Esophagus squamous epithelium (tissue), 5 donors: ENCODE measurements at regions not wholly inside any gene's neighbourhood (a gene's known extent, or its start where the extent isn't known, plus 50 kb on each side); places are given as distances from the start of the nearest gene placed in this dataset.

ENCODE experiments used
- DNase-seq: peaks from one replicate; lab custom pipeline; 2025; lab: John Stamatoyannopoulos, UW
- H3K27ac ChIP-seq, 4 donors: fragments of 200-600 bp; sonication (generic); one replicate each; pipeline ENCODE4 v1.5.1; 2016 to 2019; ENCODE audit warnings: mild to moderate bottlenecking in 1 of 4
- H3K27me3 ChIP-seq, 4 donors: fragments of 200-600 bp; sonication (generic); 1 replicate in 3 of 4; 2 replicates in 1 of 4; pipeline versions ENCODE4 v1.5.1 to v1.6.0; 2017 to 2021; ENCODE audit warnings: antibody characterized with exemption in 1 of 4
- H3K36me3 ChIP-seq, 3 donors: fragments of 200-600 bp; sonication (generic); one replicate each; pipeline ENCODE4 v1.5.1; 2016 to 2019
- H3K4me1 ChIP-seq, 3 donors: fragments of 200-600 bp; sonication (generic); one replicate each; pipeline ENCODE4 v1.5.1; 2017 to 2019
- H3K4me3 ChIP-seq, 4 donors: fragments of 200-600 bp; sonication (generic); 1 replicate in 3 of 4; 2 replicates in 1 of 4; pipeline ENCODE4 v1.5.1; 2016 to 2019; ENCODE audit warnings: mild to moderate bottlenecking in 2 of 4, moderate library complexity in 1 of 4
- H3K9me3 ChIP-seq, 3 donors: fragments of 200-600 bp; sonication (generic); one replicate each; pipeline ENCODE4 v1.5.1; 2016 to 2019
- CTCF ChIP-seq, 6 experiments: fragments of 450-650 bp in 4 of 6; fragments of 200-600 bp in 2 of 6; sonication (generic) in 2 of 6; IDR thresholded peaks; one replicate each; pipeline ENCODE4 v1.5.1; 2016 to 2019; ENCODE audit warnings: antibody characterized with exemption in 6 of 6, mild to moderate bottlenecking in 4 of 6, moderate library complexity in 4 of 6
- POLR2A ChIP-seq, 4 donors: fragments of 450-650 bp; IDR thresholded peaks; one replicate each; pipeline ENCODE4 v1.6.1; 2017; ENCODE audit warnings: antibody characterized with exemption in 4 of 4, mild to moderate bottlenecking in 4 of 4, moderate library complexity in 3 of 4
- WGBS, 2 donors: methylation state at CpG; one replicate each; pipeline ENCODE4 v1.1.5; 2018; 5-methylcytosine and 5-hydroxymethylcytosine counted together
- intact Hi-C: fragments of 100-400 bp; cut with DNase I; formaldehyde crosslinking; loops from one replicate; pipeline ENCODE4 v1.15.0; 2022
- donor health status: DM: yes; HTN: yes; CAD: no.

GRCh38 chr12:87796961-87797516 is 232.2 kb downstream of the C12orf50 start:
- Histone ChIP-seq H3K27me3 (no peaks in the 10 kb centered on the region), H3K4me1 (peaks cover 0 to 3% (median 0%) of the 10 kb centered on the region in 3 donors), H3K9me3 (no peaks in the 10 kb centered on the region), H3K36me3 (no peaks in the 10 kb centered on the region), H3K27ac (no peak overlapping the region), H3K4me3 (no peak overlapping the region)
- TF ChIP-seq CTCF (IDR thresholded peaks at IDR 0.05) (no peak), POLR2A (IDR thresholded peaks at IDR 0.05) (no peak)
- DNase-seq = no peak
- WGBS, 2 donors = 20 to 25% methylated on average over 1 of the region's 1 CpG
- intact Hi-C loops = no loop called here

GRCh38 chr12:87795555-87795954 is 233.6 kb downstream of the C12orf50 start:
- TF ChIP-seq POLR2A (IDR thresholded peaks at IDR 0.05) = no peak
- TF ChIP-seq CTCF (IDR thresholded peaks at IDR 0.05) = no peak
- intact Hi-C loops = no loop called here
- no peaks in the 10 kb centered on the region for H3K4me1 ChIP-seq
- H3K27ac ChIP-seq = no peak overlapping the region
- WGBS, 2 donors = 47 to 73% methylated on average over 2 of the region's 2 CpGs
- no peaks in the 10 kb centered on the region for H3K27me3 ChIP-seq
- no peak for DNase-seq
- no peaks in the 10 kb centered on the region for H3K36me3 ChIP-seq
- no peaks in the 10 kb centered on the region for H3K9me3 ChIP-seq
- no peak overlapping the region for H3K4me3 ChIP-seq

- WGBS, 2 donors = 22 to 62% methylated on average over 1 of the region's 1 CpG
- no peak overlapping the region for H3K27ac ChIP-seq
- no peaks in the 10 kb centered on the region for H3K27me3 ChIP-seq
- no peaks in the 10 kb centered on the region for H3K9me3 ChIP-seq
- no peak overlapping the region for H3K4me3 ChIP-seq
- no peak for DNase-seq
- no peaks in the 10 kb centered on the region for H3K4me1 ChIP-seq
- no peak for TF ChIP-seq POLR2A (IDR thresholded peaks at IDR 0.05)
- intact Hi-C loops = no loop called here
- no peaks in the 10 kb centered on the region for H3K36me3 ChIP-seq
Observed at GRCh38 chr12:87794854-87795253, 234.3 kb downstream of the C12orf50 start.

- intact Hi-C loops = no loop called here
- 50 to 64% methylated on average over 2 of the region's 2 CpGs for WGBS, 2 donors
- no peak for DNase-seq
Observed at GRCh38 chr12:87793131-87793530, 236.1 kb downstream of the C12orf50 start.

GRCh38 chr12:87784350-87784749 is 244.9 kb downstream of the C12orf50 start:
- Histone ChIP-seq H3K4me1 (no peaks in the 10 kb centered on the region), H3K27ac (no peak overlapping the region), H3K27me3 (no peaks in the 10 kb centered on the region), H3K4me3 (no peak overlapping the region), H3K36me3 (no peaks in the 10 kb centered on the region), H3K9me3 (no peaks in the 10 kb centered on the region)
- no peak for DNase-seq
- TF ChIP-seq POLR2A (IDR thresholded peaks at IDR 0.05) = no peak
- TF ChIP-seq CTCF (IDR thresholded peaks at IDR 0.05) = no peak
- intact Hi-C loops = no loop called here
- 92 to 95% methylated on average over 9 to 20 of the region's 21 CpGs for WGBS, 2 donors

More at GRCh38 chr12:87793131-87793530, 236.1 kb downstream of the C12orf50 start:
- Histone ChIP-seq H3K27me3 (no peaks in the 10 kb centered on the region), H3K4me1 (no peaks in the 10 kb centered on the region), H3K27ac (no peak overlapping the region), H3K4me3 (no peak overlapping the region), H3K9me3 (no peaks in the 10 kb centered on the region), H3K36me3 (no peaks in the 10 kb centered on the region)
- TF ChIP-seq CTCF (IDR thresholded peaks at IDR 0.05) = no peak
- TF ChIP-seq POLR2A (IDR thresholded peaks at IDR 0.05) = no peak

GRCh38 chr12:87783467-87783866 is 245.7 kb downstream of the C12orf50 start:
- Histone ChIP-seq H3K36me3 (no peaks in the 10 kb centered on the region), H3K27ac (no peak overlapping the region), H3K27me3 (no peaks in the 10 kb centered on the region), H3K4me1 (no peaks in the 10 kb centered on the region), H3K9me3 (no peaks in the 10 kb centered on the region), H3K4me3 (no peak overlapping the region)
- no peak for TF ChIP-seq CTCF (IDR thresholded peaks at IDR 0.05)
- TF ChIP-seq POLR2A (IDR thresholded peaks at IDR 0.05) = no peak
- intact Hi-C loops = no loop called here
- 80 to 89% methylated on average over 8 of the region's 8 CpGs for WGBS, 2 donors
- no peak for DNase-seq
